ENCODE measurements at regions not wholly inside any gene's neighbourhood (a gene's known extent, or its start where the extent isn't known, plus 50 kb on each side); places are given as distances from the start of the nearest gene placed in this dataset.
A peak's percentile ranks its signal among the peaks of the same experiment; 100 is the strongest.
"Not testable (repeated sequence)": the region's sequence is repeated elsewhere in the genome, so short reads cannot be mapped to it uniquely, and the experiment has no call there.

- H3K9me3 ChIP-seq (ENCODE audit: control insufficient read depth, low read length); H3K36me3 ChIP-seq (ENCODE audit: control insufficient read depth, insufficient read depth, low read length, severe bottlenecking); H3K4me3 ChIP-seq (ENCODE audit: low read length); H3K4me1 ChIP-seq (ENCODE audit: control insufficient read depth, insufficient read depth, low read length); H3K9ac ChIP-seq (ENCODE audit: low read length); DNase-seq (ENCODE audit: low read depth); H3K27me3 ChIP-seq (replicated peaks; ENCODE audit: control insufficient read depth, insufficient read depth, low read length): not testable (repeated sequence)
These were observed 289.4 kb downstream of the CNTNAP3B start for GRCh38 chr9:41839786-41840185.

DNA sequence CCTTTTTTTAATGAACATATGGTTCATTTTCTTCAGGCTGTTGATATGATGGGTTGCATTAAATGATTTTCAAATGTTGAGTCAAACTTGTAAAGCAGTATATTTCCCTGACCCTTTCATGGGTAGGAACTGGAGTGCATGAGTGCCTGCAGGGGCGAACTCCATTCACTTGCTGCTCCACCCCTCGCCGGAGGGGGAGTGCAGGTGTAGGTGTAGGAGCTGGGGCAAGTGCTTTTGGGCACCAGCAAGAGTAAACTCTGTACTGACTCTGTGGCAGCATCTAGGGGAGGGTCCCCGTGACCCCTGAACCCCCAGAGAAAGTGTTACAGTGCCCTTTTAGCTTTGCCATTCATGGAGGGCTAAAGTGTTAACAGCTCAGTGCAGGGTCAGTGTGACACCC lies 290.3 kb downstream of the CNTNAP3B start:
- H3K36me3 ChIP-seq (ENCODE audit: control insufficient read depth, insufficient read depth, low read length, severe bottlenecking); H3K27me3 ChIP-seq (replicated peaks; ENCODE audit: control insufficient read depth, insufficient read depth, low read length); H3K9me3 ChIP-seq (ENCODE audit: control insufficient read depth, low read length); DNase-seq (ENCODE audit: low read depth); H3K4me3 ChIP-seq (ENCODE audit: low read length); H3K4me1 ChIP-seq (ENCODE audit: control insufficient read depth, insufficient read depth, low read length); H3K9ac ChIP-seq (ENCODE audit: low read length): not testable (repeated sequence)

DNA sequence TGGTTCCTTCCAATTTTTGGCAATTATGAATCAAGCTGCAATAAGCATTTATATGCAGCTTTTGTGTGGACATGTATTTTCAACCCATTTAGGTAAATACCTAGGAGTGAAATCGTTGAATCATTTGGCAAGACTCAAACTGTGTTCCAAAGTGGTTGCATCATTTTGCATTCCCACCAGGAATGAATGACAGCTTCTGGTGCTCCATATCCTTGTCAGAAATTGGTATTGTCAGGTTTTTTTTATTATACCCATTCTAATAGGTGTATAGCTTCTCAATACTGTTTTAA lies 290.7 kb downstream of the CNTNAP3B start:
- H3K9me3 ChIP-seq (ENCODE audit: control insufficient read depth, low read length); DNase-seq (ENCODE audit: low read depth); H3K4me1 ChIP-seq (ENCODE audit: control insufficient read depth, insufficient read depth, low read length); H3K9ac ChIP-seq (ENCODE audit: low read length); H3K36me3 ChIP-seq (ENCODE audit: control insufficient read depth, insufficient read depth, low read length, severe bottlenecking); H3K27me3 ChIP-seq (replicated peaks; ENCODE audit: control insufficient read depth, insufficient read depth, low read length); H3K4me3 ChIP-seq (ENCODE audit: low read length): not testable (repeated sequence)

DNA sequence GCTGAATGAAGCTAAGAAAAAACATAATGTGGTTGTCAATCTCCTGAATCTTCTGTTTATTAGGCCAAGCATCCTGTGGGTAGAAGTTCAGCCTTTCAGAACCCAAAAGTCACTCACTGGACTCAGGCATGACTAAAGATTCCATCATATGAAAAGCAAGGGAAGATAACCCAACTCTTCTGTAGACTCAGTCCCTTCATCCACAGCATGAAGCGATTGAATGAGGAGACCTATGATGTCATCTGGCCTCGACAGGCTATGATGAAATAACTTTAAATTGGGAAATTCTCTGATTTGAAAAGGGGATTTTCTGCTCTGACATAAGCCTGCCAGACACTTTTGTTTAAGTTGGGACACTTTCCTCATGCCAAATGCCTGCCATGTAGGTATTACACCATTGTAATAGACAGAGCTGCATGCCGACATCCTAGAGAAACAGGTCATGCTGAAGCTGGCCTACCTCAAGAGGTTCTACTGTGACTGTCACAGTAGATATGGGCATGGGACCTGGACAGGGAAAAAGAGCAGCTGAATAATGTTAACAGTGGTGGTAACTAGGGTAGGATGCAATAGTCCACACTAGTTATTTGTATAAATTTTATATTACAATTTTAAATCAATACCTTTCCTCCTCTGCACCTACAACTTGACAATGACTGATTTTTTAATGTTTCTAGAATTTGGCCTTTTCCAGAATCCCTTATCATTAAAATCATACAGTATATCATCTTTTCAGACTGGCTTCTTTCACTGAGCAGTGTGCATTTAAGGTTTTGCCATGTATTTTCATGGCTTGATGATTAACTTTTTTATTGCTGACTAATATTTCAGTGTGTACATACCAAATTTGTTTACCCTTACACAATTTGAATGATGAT lies 291.3 kb downstream of the CNTNAP3B start:
- H3K4me3 ChIP-seq (ENCODE audit: low read length); H3K4me1 ChIP-seq (ENCODE audit: control insufficient read depth, insufficient read depth, low read length); H3K9me3 ChIP-seq (ENCODE audit: control insufficient read depth, low read length); DNase-seq (ENCODE audit: low read depth); H3K9ac ChIP-seq (ENCODE audit: low read length); H3K36me3 ChIP-seq (ENCODE audit: control insufficient read depth, insufficient read depth, low read length, severe bottlenecking); H3K27me3 ChIP-seq (replicated peaks; ENCODE audit: control insufficient read depth, insufficient read depth, low read length): not testable (repeated sequence)

DNA sequence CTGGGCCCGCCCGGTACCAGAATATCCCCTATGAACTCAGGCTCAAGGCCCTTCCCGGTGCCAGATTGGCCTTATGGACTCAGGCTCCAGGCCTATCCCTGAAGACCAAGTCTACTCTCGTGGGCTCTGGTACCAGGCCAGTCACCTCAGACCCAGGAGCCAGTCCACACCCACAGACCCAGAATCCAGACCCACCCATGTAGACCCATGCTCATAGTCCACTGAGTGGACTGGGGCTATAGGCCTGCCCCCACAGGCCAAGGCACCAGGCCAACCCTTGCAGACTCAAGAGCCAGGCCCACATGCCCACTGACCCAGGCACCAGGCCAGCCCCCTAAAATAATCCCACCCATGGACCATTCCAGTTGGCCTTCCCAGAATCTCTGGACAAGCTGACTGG lies 296.1 kb downstream of the CNTNAP3B start:
- H3K4me3 ChIP-seq (ENCODE audit: low read length); DNase-seq (ENCODE audit: low read depth); H3K4me1 ChIP-seq (ENCODE audit: control insufficient read depth, insufficient read depth, low read length); H3K9me3 ChIP-seq (ENCODE audit: control insufficient read depth, low read length); H3K36me3 ChIP-seq (ENCODE audit: control insufficient read depth, insufficient read depth, low read length, severe bottlenecking); H3K27me3 ChIP-seq (replicated peaks; ENCODE audit: control insufficient read depth, insufficient read depth, low read length); H3K9ac ChIP-seq (ENCODE audit: low read length): not testable (repeated sequence)

DNA sequence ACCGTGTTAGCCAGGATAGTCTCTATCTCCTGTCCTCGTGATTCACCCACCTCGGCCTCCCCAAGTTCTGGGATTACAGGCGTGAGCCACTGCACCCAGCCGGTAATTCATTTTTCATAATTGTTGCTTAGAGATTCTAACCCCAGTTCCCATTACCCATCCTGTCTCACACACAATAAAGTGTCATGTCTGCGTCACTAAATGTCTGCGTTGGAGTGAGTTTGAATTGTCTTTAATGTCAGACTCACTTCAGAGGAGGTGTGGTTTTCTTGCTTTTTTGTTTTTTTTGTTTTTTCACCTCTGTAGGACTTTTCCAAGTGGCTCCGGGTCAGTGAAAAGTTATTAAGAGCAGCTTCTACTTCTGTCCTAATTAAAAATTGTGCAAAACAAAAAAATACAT lies 304.5 kb downstream of the CNTNAP3B start:
- H3K4me1 ChIP-seq (ENCODE audit: control insufficient read depth, insufficient read depth, low read length); H3K36me3 ChIP-seq (ENCODE audit: control insufficient read depth, insufficient read depth, low read length, severe bottlenecking); H3K27me3 ChIP-seq (replicated peaks; ENCODE audit: control insufficient read depth, insufficient read depth, low read length); H3K4me3 ChIP-seq (ENCODE audit: low read length); DNase-seq (ENCODE audit: low read depth); H3K9me3 ChIP-seq (ENCODE audit: control insufficient read depth, low read length); H3K9ac ChIP-seq (ENCODE audit: low read length): not testable (repeated sequence)

- H3K4me1 ChIP-seq (ENCODE audit: control insufficient read depth, insufficient read depth, low read length); H3K4me3 ChIP-seq (ENCODE audit: low read length); H3K27me3 ChIP-seq (replicated peaks; ENCODE audit: control insufficient read depth, insufficient read depth, low read length); DNase-seq (ENCODE audit: low read depth); H3K9me3 ChIP-seq (ENCODE audit: control insufficient read depth, low read length); H3K9ac ChIP-seq (ENCODE audit: low read length); H3K36me3 ChIP-seq (ENCODE audit: control insufficient read depth, insufficient read depth, low read length, severe bottlenecking): not testable (repeated sequence)
These were observed 326.5 kb downstream of the CNTNAP3B start for GRCh38 chr9:41802706-41803105.

GRCh38 chr9:41798684-41799083 lies 330.5 kb downstream of the CNTNAP3B start:
- peak; percentile 11 for DNase-seq (ENCODE audit: low read depth)
- not testable (repeated sequence) for H3K4me1 ChIP-seq (ENCODE audit: control insufficient read depth, insufficient read depth, low read length); H3K27me3 ChIP-seq (replicated peaks; ENCODE audit: control insufficient read depth, insufficient read depth, low read length); H3K9me3 ChIP-seq (ENCODE audit: control insufficient read depth, low read length); H3K4me3 ChIP-seq (ENCODE audit: low read length); H3K9ac ChIP-seq (ENCODE audit: low read length); H3K36me3 ChIP-seq (ENCODE audit: control insufficient read depth, insufficient read depth, low read length, severe bottlenecking)

GRCh38 chr9:41790719-41791363 lies 338.4 kb downstream of the CNTNAP3B start:
- H3K36me3 ChIP-seq (ENCODE audit: control insufficient read depth, insufficient read depth, low read length, severe bottlenecking): not testable (repeated sequence)

DNA sequence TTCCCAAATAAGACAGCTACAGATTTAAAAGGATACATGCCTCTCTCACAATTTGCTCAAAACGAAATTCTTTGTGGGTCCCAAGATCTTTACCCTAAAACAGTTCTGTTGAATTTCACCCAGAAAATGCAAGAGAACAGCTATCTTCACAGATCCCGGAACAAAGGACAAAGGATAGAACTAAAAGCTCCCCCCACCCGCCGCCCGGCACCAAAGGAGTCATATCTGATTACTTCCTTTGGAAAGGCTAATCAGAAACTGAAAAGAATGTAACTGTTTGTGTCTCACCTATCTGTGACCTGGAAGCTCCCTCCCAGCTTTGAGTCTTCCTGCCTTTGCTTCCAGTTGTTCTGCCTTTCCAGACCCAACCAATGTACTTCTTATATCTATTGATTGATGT lies 339.2 kb downstream of the CNTNAP3B start:
- not testable (repeated sequence) for DNase-seq (ENCODE audit: low read depth); H3K36me3 ChIP-seq (ENCODE audit: control insufficient read depth, insufficient read depth, low read length, severe bottlenecking); H3K27me3 ChIP-seq (replicated peaks; ENCODE audit: control insufficient read depth, insufficient read depth, low read length); H3K4me1 ChIP-seq (ENCODE audit: control insufficient read depth, insufficient read depth, low read length); H3K9me3 ChIP-seq (ENCODE audit: control insufficient read depth, low read length); H3K4me3 ChIP-seq (ENCODE audit: low read length); H3K9ac ChIP-seq (ENCODE audit: low read length)

More at GRCh38 chr9:41790719-41791363, 338.4 kb downstream of the CNTNAP3B start:
- H3K9ac ChIP-seq (ENCODE audit: low read length); H3K9me3 ChIP-seq (ENCODE audit: control insufficient read depth, low read length); H3K4me1 ChIP-seq (ENCODE audit: control insufficient read depth, insufficient read depth, low read length); H3K4me3 ChIP-seq (ENCODE audit: low read length); H3K27me3 ChIP-seq (replicated peaks; ENCODE audit: control insufficient read depth, insufficient read depth, low read length); DNase-seq (ENCODE audit: low read depth): not testable (repeated sequence)

DNA sequence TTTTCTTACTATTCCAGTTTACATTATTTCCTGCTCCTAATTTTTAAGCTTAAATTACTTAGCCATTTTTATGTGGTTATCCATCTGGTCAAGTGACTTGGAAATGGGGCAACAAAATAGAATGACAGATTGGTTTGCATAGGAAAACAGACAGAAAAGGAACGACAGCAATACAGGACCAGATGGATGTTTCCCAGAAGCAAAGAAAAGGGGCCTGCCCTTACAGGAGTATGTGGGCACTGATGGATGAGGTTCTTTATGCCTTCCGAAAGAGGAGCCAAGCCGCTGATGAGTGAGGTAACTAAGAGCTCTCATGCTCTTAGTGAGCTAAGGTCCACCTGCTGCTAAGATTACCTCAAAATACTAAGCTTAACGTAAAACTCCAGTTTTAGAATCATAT lies 339.8 kb downstream of the CNTNAP3B start:
- not testable (repeated sequence) for H3K4me1 ChIP-seq (ENCODE audit: control insufficient read depth, insufficient read depth, low read length); H3K9me3 ChIP-seq (ENCODE audit: control insufficient read depth, low read length); H3K27me3 ChIP-seq (replicated peaks; ENCODE audit: control insufficient read depth, insufficient read depth, low read length); H3K36me3 ChIP-seq (ENCODE audit: control insufficient read depth, insufficient read depth, low read length, severe bottlenecking); H3K9ac ChIP-seq (ENCODE audit: low read length); DNase-seq (ENCODE audit: low read depth); H3K4me3 ChIP-seq (ENCODE audit: low read length)

DNA sequence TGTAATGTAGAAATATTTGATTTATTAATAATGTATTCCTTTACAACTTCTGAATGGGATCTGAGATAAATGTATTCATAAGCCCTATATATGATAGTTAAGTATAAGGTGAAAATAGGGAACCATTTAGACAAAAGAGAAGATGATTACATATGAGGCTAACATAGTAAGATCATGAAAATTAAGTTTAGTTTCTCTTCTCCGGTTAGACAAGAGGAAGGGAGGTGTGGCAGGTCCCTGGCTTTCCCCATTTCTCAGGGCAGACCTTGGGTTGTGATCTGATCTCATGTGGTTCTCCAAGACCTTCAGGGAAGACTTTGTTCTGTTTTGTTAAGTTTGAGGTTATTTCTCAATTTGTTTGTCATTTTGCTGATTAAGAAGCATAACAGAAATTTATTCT lies 341.3 kb downstream of the CNTNAP3B start:
- not testable (repeated sequence) for H3K9me3 ChIP-seq (ENCODE audit: control insufficient read depth, low read length); H3K27me3 ChIP-seq (replicated peaks; ENCODE audit: control insufficient read depth, insufficient read depth, low read length); DNase-seq (ENCODE audit: low read depth); H3K4me1 ChIP-seq (ENCODE audit: control insufficient read depth, insufficient read depth, low read length); H3K36me3 ChIP-seq (ENCODE audit: control insufficient read depth, insufficient read depth, low read length, severe bottlenecking); H3K4me3 ChIP-seq (ENCODE audit: low read length); H3K9ac ChIP-seq (ENCODE audit: low read length)
